Endothelial cell of umbilical vein (primary cell): ENCODE measurements at regions not wholly inside any gene's neighbourhood (a gene's known extent, or its start where the extent isn't known, plus 50 kb on each side); places are given as distances from the start of the nearest gene placed in this dataset.
"Not testable (repeated sequence)": the region's sequence is repeated elsewhere in the genome, so short reads cannot be mapped to it uniquely, and the experiment has no call there.

ENCODE experiments used
- POLR2A ChIP-seq: IDR thresholded peaks from 2 replicates; pipeline ENCODE4 v1.6.1; 2012; ENCODE audit warnings: low read depth, mild to moderate bottlenecking, control low read depth, low read length
- POLR2AphosphoS5 ChIP-seq: IDR thresholded peaks from 2 replicates; pipeline ENCODE4 v1.6.1; 2012; ENCODE audit warnings: low read depth, mild to moderate bottlenecking, control low read depth, low read length, moderate library complexity; ENCODE audit not compliant: insufficient read depth
- TF ChIP-seq, protein P1 (sequence below): IDR thresholded peaks from 2 replicates; pipeline ENCODE4 v1.6.1; 2011; ENCODE audit not compliant: insufficient read depth, insufficient read length
- TF ChIP-seq, protein P2 (sequence below), 2 donors: IDR thresholded peaks; 1 replicate in 1 of 2; 2 replicates in 1 of 2; pipeline ENCODE4 v1.5.1; 2011; ENCODE audit warnings: low read length in 2 of 2, mild to moderate bottlenecking in 2 of 2, moderate library complexity in 2 of 2, control low read depth in 1 of 2, inconsistent platforms in 1 of 2, low read depth in 1 of 2; ENCODE audit not compliant: insufficient read depth in 1 of 2; ENCODE audit errors: extremely low read depth in 1 of 2

DNA sequence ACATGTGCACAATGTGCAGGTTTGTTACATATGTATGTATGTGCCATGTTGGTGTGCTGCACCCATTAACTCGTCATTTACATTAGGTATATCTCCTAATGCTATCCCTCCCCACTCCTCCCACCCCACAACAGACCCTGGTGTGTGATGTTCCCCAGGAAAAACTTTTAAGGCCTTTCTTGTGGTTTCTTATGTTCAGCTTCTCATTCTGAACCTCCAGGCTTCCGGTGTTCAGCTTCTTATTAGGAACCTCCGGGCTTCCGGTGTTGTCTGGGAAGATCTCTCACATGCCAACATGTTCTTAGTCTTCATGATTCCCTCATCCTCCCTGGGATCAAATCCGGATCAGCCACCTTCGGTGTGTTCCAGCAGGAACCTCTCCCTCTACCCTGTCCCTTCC lies 338.8 kb upstream of the IRX2 start:
- TF ChIP-seq, protein P1, sequence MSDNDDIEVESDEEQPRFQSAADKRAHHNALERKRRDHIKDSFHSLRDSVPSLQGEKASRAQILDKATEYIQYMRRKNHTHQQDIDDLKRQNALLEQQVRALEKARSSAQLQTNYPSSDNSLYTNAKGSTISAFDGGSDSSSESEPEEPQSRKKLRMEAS: not testable (repeated sequence)
- TF ChIP-seq, protein P2, sequence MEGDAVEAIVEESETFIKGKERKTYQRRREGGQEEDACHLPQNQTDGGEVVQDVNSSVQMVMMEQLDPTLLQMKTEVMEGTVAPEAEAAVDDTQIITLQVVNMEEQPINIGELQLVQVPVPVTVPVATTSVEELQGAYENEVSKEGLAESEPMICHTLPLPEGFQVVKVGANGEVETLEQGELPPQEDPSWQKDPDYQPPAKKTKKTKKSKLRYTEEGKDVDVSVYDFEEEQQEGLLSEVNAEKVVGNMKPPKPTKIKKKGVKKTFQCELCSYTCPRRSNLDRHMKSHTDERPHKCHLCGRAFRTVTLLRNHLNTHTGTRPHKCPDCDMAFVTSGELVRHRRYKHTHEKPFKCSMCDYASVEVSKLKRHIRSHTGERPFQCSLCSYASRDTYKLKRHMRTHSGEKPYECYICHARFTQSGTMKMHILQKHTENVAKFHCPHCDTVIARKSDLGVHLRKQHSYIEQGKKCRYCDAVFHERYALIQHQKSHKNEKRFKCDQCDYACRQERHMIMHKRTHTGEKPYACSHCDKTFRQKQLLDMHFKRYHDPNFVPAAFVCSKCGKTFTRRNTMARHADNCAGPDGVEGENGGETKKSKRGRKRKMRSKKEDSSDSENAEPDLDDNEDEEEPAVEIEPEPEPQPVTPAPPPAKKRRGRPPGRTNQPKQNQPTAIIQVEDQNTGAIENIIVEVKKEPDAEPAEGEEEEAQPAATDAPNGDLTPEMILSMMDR (IDR thresholded peaks at IDR 0.05; ENCODE audit: extremely low read depth in 1 of 2, insufficient read depth in 1 of 2, low read depth in 1 of 2, low read length in 2 of 2): not testable (repeated sequence)
- TF ChIP-seq POLR2A, POLR2AphosphoS5: not testable (repeated sequence)
